HG02678 (cell line): ENCODE measurements at regions not wholly inside any gene's neighbourhood (a gene's known extent, or its start where the extent isn't known, plus 50 kb on each side); places are given as distances from the start of the nearest gene placed in this dataset.

ENCODE experiments used
- ATAC-seq: cut with Tn5 transposase; IDR thresholded peaks from one replicate; pipeline ENCODE4 v1.9.1; 2021; ENCODE audit warnings: mild to moderate bottlenecking, moderate library complexity; ENCODE audit not compliant: unreplicated experiment

- ATAC-seq, result no peak
These were observed 448.2 kb downstream of the LIG4 start for GRCh38 chr13:107767119-107767518.

GRCh38 chr13:107765724-107766401, 449.5 kb downstream of the LIG4 start:
- no peak for ATAC-seq

DNA sequence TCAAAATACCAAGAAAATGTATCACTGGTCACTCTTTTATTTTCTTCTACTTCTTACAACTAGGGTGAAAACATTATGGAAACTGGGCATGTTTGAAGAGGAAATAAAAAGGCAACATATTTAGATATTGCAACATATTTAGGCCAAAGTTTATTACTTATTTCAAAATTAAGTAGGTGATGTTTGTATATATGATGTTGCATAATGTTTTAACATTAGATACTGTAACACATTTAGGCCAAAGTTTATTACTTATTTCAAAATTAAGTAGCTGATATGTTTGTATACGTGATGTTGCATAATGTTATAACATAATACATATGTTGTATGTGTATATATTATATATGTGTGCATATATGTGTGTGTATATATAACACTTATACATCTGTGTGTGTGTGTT, 451.3 kb downstream of the LIG4 start:
- no peak for ATAC-seq

DNA sequence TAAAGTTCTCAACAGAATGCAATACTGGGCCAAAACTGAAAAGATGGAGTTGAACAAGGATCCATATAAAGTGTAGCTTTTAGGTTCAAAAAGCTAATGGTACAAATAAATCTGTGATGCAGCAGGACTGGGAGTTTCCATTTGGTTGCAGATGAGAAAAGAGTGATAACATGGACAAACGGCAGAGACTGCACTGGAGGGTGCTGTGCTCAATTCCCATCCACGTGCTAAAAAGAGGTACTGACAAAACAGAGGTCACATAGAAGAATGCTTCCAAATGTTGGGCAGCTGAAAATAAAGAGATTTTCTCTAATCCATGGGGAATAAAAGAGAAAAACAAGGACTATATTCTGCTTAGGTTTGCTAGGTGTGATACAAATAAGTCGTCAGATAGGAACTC, 461.6 kb downstream of the LIG4 start:
- ATAC-seq, result no peak

DNA sequence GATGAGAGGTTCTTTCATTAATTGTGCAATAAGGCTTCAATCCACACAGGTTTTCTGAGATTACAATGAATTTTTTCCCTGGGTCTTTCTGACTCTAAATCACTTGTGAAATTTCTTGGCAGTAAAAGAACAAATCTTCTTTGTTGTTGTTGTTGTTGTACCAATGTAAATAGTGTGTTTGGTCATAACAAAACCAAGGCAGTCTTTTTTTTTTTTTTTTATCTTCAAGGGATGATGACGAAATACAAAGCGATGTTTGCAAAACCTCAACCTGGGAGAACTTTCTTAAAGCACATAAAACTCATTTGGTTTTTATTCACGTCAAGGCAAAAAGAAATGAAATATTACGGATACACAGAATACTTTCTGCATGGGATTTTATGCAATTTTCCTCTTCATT, 462.0 kb downstream of the LIG4 start:
- ATAC-seq, result no peak

GRCh38 chr13:107743983-107744382, 471.4 kb downstream of the LIG4 start:
- ATAC-seq, result no peak

- no peak for ATAC-seq
These were observed 471.8 kb downstream of the LIG4 start for GRCh38 chr13:107743526-107743925.

- no peak for ATAC-seq
These were observed 472.2 kb downstream of the LIG4 start for GRCh38 chr13:107743100-107743499.

DNA sequence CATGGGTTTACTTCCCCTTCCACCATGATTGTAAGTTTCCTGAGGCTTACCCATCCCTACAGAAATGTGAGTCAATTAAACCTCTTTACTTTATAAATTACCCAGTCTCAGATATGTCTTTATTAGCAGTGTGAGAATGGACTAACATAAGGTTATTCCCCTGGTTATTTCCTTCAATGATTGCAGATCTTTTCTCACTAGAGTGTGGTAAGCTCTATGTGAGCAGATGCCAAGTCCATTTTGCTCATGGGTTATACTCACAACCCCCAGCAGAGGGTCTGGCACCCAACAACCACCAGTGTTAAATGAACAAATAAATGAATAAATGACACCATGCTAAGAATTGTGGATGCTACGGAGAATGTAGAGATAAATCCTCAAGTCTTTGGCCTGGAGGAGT, 472.8 kb downstream of the LIG4 start:
- no peak for ATAC-seq

- no peak for ATAC-seq
These were observed 477.3 kb downstream of the LIG4 start for GRCh38 chr13:107738004-107738403.

DNA sequence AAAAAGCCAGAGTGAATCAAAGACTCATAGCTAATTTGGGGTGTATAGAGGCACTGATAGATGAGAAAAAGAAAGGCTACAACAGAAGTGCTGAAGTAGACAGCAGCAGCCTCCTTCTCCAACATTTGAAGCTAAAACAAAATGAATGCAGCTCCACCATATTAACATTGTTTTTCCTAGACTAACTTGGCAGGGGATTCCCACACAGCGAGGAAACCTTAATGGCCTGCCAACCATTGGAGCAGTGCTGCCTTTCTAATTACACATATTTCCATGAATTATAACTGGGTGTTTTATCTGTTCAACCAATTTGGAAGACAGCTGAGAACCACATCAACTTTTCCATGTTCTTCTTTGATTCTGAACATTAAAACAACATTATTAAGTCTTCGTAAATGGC, 478.6 kb downstream of the LIG4 start:
- ATAC-seq, result no peak

DNA sequence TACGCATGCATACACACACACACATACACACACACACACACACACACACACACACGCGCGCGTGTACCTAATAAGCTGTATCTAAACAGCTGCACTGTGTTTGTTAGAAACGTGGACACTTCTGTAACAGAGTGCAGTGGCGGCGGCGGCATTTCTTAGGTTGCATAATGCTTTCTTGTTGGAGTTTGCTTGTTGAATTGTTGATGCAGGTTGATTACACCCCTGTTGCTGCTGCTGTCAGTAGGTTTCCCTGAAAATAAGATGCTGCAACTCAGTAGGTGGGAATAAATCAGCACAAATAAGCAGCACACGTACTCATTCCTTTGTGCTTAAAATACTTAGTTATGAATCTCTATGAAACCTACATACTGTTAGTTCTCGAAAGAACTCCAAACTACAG, 479.2 kb downstream of the LIG4 start:
- ATAC-seq, result no peak

DNA sequence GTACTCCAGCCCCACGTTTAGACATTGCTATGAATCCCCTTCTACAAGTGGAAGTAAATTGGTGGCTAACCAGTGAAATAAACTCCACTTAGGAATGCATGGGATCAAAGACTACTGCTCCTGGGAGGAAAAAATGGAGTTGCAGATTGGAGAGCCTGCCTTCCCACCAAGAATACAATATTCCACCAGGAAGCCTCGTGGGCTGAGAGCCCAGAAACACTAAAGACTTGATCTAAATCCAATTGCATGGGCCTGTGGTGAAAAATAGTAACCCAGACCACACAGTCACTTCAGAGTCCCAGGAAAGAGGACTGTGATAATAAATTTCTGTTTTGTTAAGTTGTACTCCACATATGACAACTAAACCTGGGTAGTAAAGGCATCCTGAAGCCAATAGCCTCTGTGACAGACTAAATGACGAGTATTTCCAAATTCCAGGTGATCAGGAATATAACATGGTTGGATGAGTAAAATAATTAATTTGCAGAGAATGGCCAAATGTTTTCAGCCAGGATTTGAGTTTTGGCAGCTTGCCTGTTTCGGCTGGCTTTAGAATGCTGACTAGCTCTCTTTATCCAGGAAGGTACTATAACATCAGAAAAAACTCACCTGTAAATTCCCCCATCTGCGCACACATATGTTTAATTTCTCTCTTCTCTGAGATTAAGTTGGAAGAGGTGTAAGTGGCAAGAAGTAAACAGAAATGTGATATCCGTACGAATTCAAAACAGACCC, 480.3 kb downstream of the LIG4 start:
- ATAC-seq, result no peak

GRCh38 chr13:107733276-107733675, 482.1 kb downstream of the LIG4 start:
- ATAC-seq, result no peak

DNA sequence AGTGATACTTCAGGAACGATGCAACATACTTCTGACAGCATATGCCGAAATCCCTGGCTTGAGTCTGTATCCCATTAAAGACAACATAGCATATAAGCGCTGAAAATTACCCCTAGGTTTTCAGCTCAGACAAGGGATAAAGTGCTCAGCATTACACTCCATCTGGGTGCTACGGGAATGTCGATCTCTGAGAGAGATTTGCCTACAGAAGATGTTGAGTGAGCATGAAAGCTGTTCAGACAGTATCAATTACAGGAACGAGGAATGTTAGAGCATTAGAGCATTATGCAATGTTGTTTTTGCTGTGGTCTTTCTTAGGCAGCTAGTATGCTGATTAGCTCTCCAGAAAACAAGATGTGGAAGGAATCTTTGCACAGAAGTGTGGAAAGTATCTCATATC, 484.5 kb downstream of the LIG4 start:
- ATAC-seq, result no peak

DNA sequence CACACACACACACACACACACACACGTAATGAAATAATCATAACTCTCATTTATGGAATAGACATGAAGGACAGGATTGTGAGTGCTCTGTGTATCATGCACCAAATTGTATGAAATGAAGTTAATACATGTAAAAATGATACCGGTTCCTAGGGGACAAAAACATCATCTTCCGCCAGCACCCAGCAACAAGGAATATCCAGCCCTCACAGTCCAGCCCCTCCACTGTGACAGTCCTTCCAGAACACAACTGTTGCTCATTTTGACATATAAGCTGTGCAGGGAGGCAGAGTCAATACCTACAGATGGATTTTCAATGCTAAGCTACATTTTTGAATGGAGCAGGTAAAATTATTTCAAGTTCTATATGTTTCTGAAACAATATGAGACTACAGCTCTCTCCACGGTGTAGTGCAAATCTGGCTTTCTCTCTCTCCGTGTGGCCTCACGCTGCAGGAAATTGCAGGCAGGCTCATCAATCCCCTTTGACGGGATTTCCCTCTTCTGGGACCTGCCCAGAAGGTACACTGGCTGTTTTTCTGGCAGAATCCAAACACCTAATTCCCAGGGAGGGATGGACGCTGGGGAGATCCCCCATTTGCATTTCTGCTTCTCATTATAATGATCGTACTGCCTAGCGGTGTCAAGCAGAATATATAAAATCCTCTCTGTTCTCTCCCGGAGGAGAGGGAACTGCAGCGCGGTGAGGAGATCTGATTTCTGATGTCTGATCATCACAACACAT, 494.0 kb downstream of the LIG4 start:
- no peak for ATAC-seq

GRCh38 chr13:107716741-107717140, 498.6 kb downstream of the LIG4 start:
- no peak for ATAC-seq

DNA sequence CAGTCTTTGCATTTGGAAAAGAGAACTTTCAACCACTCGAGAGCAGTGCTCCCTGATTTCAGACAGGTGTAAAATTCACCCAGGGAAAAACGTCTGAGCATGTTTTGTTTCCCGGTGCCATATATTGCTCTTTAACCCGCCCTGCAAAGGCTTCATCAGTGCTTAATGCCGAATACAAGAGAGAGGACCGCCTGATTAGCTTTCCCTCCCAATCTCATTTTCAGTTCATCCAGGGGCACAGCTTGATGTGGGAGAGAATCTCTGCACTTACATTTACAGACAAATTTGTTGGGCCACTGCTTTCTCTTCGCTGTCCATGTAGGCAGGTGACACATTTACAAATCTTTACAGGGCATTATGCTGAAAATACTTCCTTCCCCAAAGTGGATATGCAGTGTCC, 499.1 kb downstream of the LIG4 start:
- ATAC-seq, result no peak

- ATAC-seq, result no peak
These were observed 499.8 kb downstream of the LIG4 start for GRCh38 chr13:107715496-107715895.

GRCh38 chr13:107713314-107713713, 502.0 kb downstream of the LIG4 start:
- ATAC-seq, result no peak

GRCh38 chr13:107712145-107712860, 503.0 kb downstream of the LIG4 start:
- no peak for ATAC-seq
